H1 (cell line): ENCODE measurements at regions not wholly inside any gene's neighbourhood (a gene's known extent, or its start where the extent isn't known, plus 50 kb on each side); places are given as distances from the start of the nearest gene placed in this dataset.
"Not testable (repeated sequence)": the region's sequence is repeated elsewhere in the genome, so short reads cannot be mapped to it uniquely, and the experiment has no call there.

Experiments
- CTCF ChIA-PET: fragments of 300-600 bp; sonication (Branson Sonifier 250); formaldehyde crosslinking; loops from one replicate; lab custom pipeline; 2021; ENCODE audit not compliant: partially characterized antibody; lab: Charles Lee
- POLR2A ChIA-PET: fragments of 300-600 bp; sonication (Branson Sonifier 250); formaldehyde crosslinking; loops from one replicate; lab custom pipeline; 2021; ENCODE audit warnings: inconsistent platforms; ENCODE audit not compliant: partially characterized antibody; lab: Charles Lee
- DNase-seq, 2 experiments: peaks; one replicate each; pipeline versions ENCODE4 v3.0.0 to v3.0.0-alpha.2; 2010 to 2022; ENCODE audit warnings: low spot score in 2 of 2, low read depth in 1 of 2, mixed read lengths in 1 of 2
- FAIRE-seq: peaks from 2 replicates; lab custom pipeline; 2011; peaks lifted over from hg19 to GRCh38; lab: Jason Lieb, UNC
- H2AFZ ChIP-seq: 2 replicates; pipeline ENCODE4 v1.8.1; 2012; ENCODE audit warnings: low read length, inconsistent platforms
- H2AK5ac ChIP-seq: 2 replicates; pipeline ENCODE4 v1.6.1; 2013; ENCODE audit warnings: low read depth, low read length
- H2BK120ac ChIP-seq: replicated peaks from 2 replicates; pipeline ENCODE3; 2013; ENCODE audit warnings: low read depth, low read length, inconsistent platforms
- H2BK12ac ChIP-seq: 2 replicates; pipeline ENCODE4 v1.6.1; 2013; ENCODE audit warnings: low read depth, low read length
- H2BK15ac ChIP-seq: 2 replicates; pipeline ENCODE4 v1.6.1; 2013; ENCODE audit warnings: low read length
- H2BK20ac ChIP-seq: 2 replicates; pipeline ENCODE4 v1.6.1; 2013; ENCODE audit warnings: low read length
- H2BK5ac ChIP-seq: 2 replicates; pipeline ENCODE4 v1.6.1; 2013; ENCODE audit warnings: low read depth, low read length
- H3K14ac ChIP-seq: 2 replicates; pipeline ENCODE4 v1.6.1; 2013; ENCODE audit warnings: inconsistent platforms; ENCODE audit not compliant: insufficient read length
- H3K18ac ChIP-seq: 2 replicates; pipeline ENCODE4 v1.6.1; 2013; ENCODE audit warnings: low read length; ENCODE audit errors: extremely low read depth
- H3K23ac ChIP-seq: 2 replicates; pipeline ENCODE4 v1.6.1; 2013; ENCODE audit warnings: inconsistent platforms; ENCODE audit not compliant: insufficient read length
- H3K23me2 ChIP-seq: 2 replicates; pipeline ENCODE4 v1.6.1; 2013; ENCODE audit warnings: low read depth, low read length
- H3K27ac ChIP-seq: 2 replicates; pipeline ENCODE4 v1.6.1; 2011; ENCODE audit warnings: low read depth, low read length, inconsistent platforms
- H3K27me3 ChIP-seq, 4 experiments: replicated peaks in 1 of 4; 1 replicate in 1 of 4; 2 replicates in 3 of 4; pipeline versions ENCODE4 v1.6.1 to v1.8.1; 2011 to 2013; ENCODE audit warnings: low read length in 3 of 4, mild to moderate bottlenecking in 3 of 4, inconsistent platforms in 2 of 4, mixed read lengths in 2 of 4, moderate library complexity in 1 of 4; ENCODE audit not compliant: control insufficient read depth in 3 of 4, insufficient read depth in 3 of 4; ENCODE audit errors: extremely low read depth in 1 of 4
- H3K36me3 ChIP-seq, 4 experiments: 2 replicates each; pipeline versions ENCODE4 v1.6.1 to v1.8.1; 2011 to 2013; ENCODE audit warnings: mild to moderate bottlenecking in 4 of 4, low read length in 3 of 4, moderate library complexity in 2 of 4, control low read depth in 1 of 4, inconsistent platforms in 1 of 4; ENCODE audit not compliant: insufficient read depth in 4 of 4, control insufficient read depth in 2 of 4
- H3K4ac ChIP-seq: replicated peaks from 2 replicates; pipeline ENCODE3; 2013; ENCODE audit warnings: low read length, low read depth, mixed read lengths, inconsistent platforms; ENCODE audit not compliant: insufficient read length
- H3K4me1 ChIP-seq, 4 experiments: replicated peaks in 1 of 4; 1 replicate in 1 of 4; 2 replicates in 3 of 4; pipeline versions ENCODE4 v1.6.1 to v1.8.1; 2011 to 2013; ENCODE audit warnings: low read length in 3 of 4, inconsistent platforms in 2 of 4, mixed read lengths in 1 of 4; ENCODE audit not compliant: insufficient read depth in 4 of 4, control insufficient read depth in 3 of 4
- H3K4me2 ChIP-seq, 2 experiments: 2 replicates each; pipeline versions ENCODE4 v1.6.1 to v1.8.1; 2011 to 2013; ENCODE audit warnings: low read depth in 2 of 2, low read length in 2 of 2, control low read depth in 1 of 2, inconsistent platforms in 1 of 2, mild to moderate bottlenecking in 1 of 2; ENCODE audit not compliant: insufficient read depth in 1 of 2
- H3K4me3 ChIP-seq, 4 experiments: fragments of 200-600, 300-600 bp in 1 of 4; sonication (generic), shearing (Covaris generic), sonication (Bioruptor Twin) in 1 of 4; 2 replicates each; pipeline versions ENCODE4 v1.5.1 to v1.8.1; 2011 to 2016; ENCODE audit warnings: low read length in 4 of 4, low read depth in 3 of 4, control low read depth in 2 of 4, inconsistent platforms in 2 of 4, mild to moderate bottlenecking in 2 of 4, mixed read lengths in 1 of 4, moderate library complexity in 1 of 4; ENCODE audit not compliant: insufficient read depth in 2 of 4; ENCODE audit errors: extremely low read depth in 1 of 4
- H3K56ac ChIP-seq: replicated peaks from 2 replicates; pipeline ENCODE3; 2013; ENCODE audit warnings: low read depth, mild to moderate bottlenecking, mixed read lengths, low read length, inconsistent platforms; ENCODE audit not compliant: insufficient read length
- H3K79me1 ChIP-seq: 2 replicates; pipeline ENCODE4 v1.6.1; 2013; ENCODE audit warnings: low read depth, low read length, control low read depth
- H3K79me2 ChIP-seq, 2 experiments: 2 replicates each; pipeline versions ENCODE4 v1.6.1 to v1.8.1; 2012 to 2013; ENCODE audit warnings: low read length in 2 of 2, mild to moderate bottlenecking in 2 of 2, inconsistent platforms in 1 of 2; ENCODE audit not compliant: insufficient read depth in 2 of 2, control insufficient read depth in 1 of 2
- H3K9ac ChIP-seq, 4 experiments: replicated peaks in 1 of 4; 1 replicate in 1 of 4; 2 replicates in 3 of 4; pipeline versions ENCODE4 v1.6.1 to v1.8.1; 2011 to 2013; ENCODE audit warnings: low read depth in 3 of 4, low read length in 3 of 4, control low read depth in 2 of 4, mild to moderate bottlenecking in 2 of 4, moderate library complexity in 2 of 4, inconsistent platforms in 1 of 4; ENCODE audit errors: extremely low read depth in 1 of 4
- H3K9me3 ChIP-seq, 2 experiments: 2 replicates each; pipeline versions ENCODE4 v1.6.1 to v1.8.1; 2012 to 2013; ENCODE audit warnings: mild to moderate bottlenecking in 2 of 2, moderate library complexity in 2 of 2, control low read depth in 1 of 2, inconsistent platforms in 1 of 2, low read depth in 1 of 2, low read length in 1 of 2, mixed read lengths in 1 of 2; ENCODE audit not compliant: insufficient read depth in 2 of 2
- H4K20me1 ChIP-seq, 2 experiments: replicated peaks in 1 of 2; 2 replicates each; pipeline versions ENCODE3 to v1.8.1; 2011 to 2013; ENCODE audit warnings: inconsistent platforms in 2 of 2, low read length in 2 of 2, mild to moderate bottlenecking in 1 of 2; ENCODE audit not compliant: insufficient read depth in 2 of 2, control insufficient read depth in 1 of 2
- H4K5ac ChIP-seq: 2 replicates; pipeline ENCODE4 v1.6.1; 2013; ENCODE audit warnings: low read length, low read depth, mixed read lengths, inconsistent platforms; ENCODE audit not compliant: insufficient read length
- H4K8ac ChIP-seq: 2 replicates; pipeline ENCODE4 v1.8.0; 2013; ENCODE audit warnings: mild to moderate bottlenecking, moderate library complexity, low read length, inconsistent platforms; ENCODE audit not compliant: insufficient read depth; ENCODE audit errors: extremely low read depth
- H4K91ac ChIP-seq: replicated peaks from 2 replicates; pipeline ENCODE3; 2013; ENCODE audit warnings: low read length, mixed read lengths, inconsistent platforms; ENCODE audit not compliant: insufficient read length
- WGBS, 2 experiments: shearing (Covaris generic) in 1 of 2; methylation state at CpG; one replicate each; pipeline versions ENCODE4 v1.1.6 to v1.1.7; 2013 to 2015; ENCODE audit warnings: low lambda C conversion rate in 2 of 2, mixed read lengths in 2 of 2, inconsistent platforms in 1 of 2, low coverage in 1 of 2, missing lambda C conversion rate in 1 of 2; ENCODE audit not compliant: insufficient replicate concordance in 2 of 2, insufficient coverage in 1 of 2, insufficient read length in 1 of 2; ENCODE audit errors: extremely low coverage in 1 of 2, missing lambda C conversion rate in 1 of 2; 5-methylcytosine and 5-hydroxymethylcytosine counted together

DNA sequence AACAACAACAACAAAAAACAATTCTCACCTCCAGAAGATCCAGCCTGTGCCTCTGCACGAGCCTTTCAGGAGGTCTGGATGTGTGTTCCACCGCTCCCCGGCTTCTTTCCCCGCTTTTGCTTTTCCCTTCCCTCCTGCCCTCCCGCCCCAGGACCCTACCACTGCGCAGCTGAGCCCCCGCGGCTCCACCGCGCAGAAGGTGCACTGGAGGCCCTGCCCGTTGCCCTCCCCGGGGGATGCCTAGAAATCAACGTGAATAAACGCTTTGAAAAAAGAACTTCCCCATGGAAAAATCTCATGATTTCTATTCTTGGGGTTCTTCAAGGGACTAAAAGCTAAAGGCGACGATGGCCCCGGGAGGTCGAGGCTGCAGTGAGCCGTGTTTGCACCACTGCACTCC lies 164.3 kb upstream of the NOTCH2NLA start:
- 88% methylated on average over 14 of the region's 19 CpGs; no CpG with 5 or more reads in 1 of the 2 experiments for WGBS, 2 experiments
- H3K4me2 ChIP-seq, H2BK5ac ChIP-seq, H2AFZ ChIP-seq, H2BK120ac ChIP-seq, POLR2A ChIA-PET, H3K27me3 ChIP-seq, H2BK12ac ChIP-seq, FAIRE-seq, H3K18ac ChIP-seq, H3K36me3 ChIP-seq, H3K14ac ChIP-seq, H3K79me1 ChIP-seq, CTCF ChIA-PET, H4K91ac ChIP-seq, H2BK20ac ChIP-seq, H4K8ac ChIP-seq, H3K23me2 ChIP-seq, H4K20me1 ChIP-seq, H2BK15ac ChIP-seq, H3K4me3 ChIP-seq, H3K79me2 ChIP-seq, H3K23ac ChIP-seq, H3K4ac ChIP-seq, H3K9me3 ChIP-seq, H3K9ac ChIP-seq, H3K4me1 ChIP-seq, H3K56ac ChIP-seq, H3K27ac ChIP-seq, H2AK5ac ChIP-seq, H4K5ac ChIP-seq, DNase-seq: not testable (repeated sequence)

DNA sequence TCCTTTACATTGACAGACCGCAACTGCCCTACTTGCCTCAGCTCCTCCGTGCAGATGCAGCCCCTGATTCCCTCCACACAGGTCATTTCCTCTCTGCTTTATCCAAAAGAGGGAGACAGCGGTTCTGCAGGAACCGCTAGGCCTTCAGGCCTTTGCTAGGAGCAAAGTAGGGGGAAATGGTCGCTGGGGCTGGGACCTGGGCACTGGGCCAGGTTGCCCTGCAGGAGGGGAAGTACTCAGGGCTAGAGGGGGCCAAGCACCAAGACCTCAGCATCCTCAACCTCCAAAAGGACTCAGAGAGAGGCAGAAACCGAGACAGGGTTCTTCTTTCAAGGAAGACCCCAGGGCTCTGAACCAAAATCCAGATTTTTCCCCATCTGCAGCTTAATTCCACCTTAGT lies 160.4 kb upstream of the NOTCH2NLA start:
- H4K91ac ChIP-seq, H3K27ac ChIP-seq, H2BK120ac ChIP-seq, H3K27me3 ChIP-seq, H3K56ac ChIP-seq, H2AK5ac ChIP-seq, H2BK12ac ChIP-seq, H3K23ac ChIP-seq, H3K9me3 ChIP-seq, H3K14ac ChIP-seq, H3K9ac ChIP-seq, POLR2A ChIA-PET, H4K5ac ChIP-seq, H2BK15ac ChIP-seq, H3K18ac ChIP-seq, DNase-seq, H3K4me1 ChIP-seq, H3K79me1 ChIP-seq, H2AFZ ChIP-seq, H3K79me2 ChIP-seq, H3K23me2 ChIP-seq, FAIRE-seq, H3K4me2 ChIP-seq, H3K4me3 ChIP-seq, H3K36me3 ChIP-seq, H4K8ac ChIP-seq, H2BK20ac ChIP-seq, H3K4ac ChIP-seq, H4K20me1 ChIP-seq, CTCF ChIA-PET, H2BK5ac ChIP-seq: not testable (repeated sequence)
- 73% methylated on average over 5 of the region's 6 CpGs; no CpG with 5 or more reads in 1 of the 2 experiments for WGBS, 2 experiments
